ENCODE measurements at regions not wholly inside any gene's neighbourhood (a gene's known extent, or its start where the extent isn't known, plus 50 kb on each side); places are given as distances from the start of the nearest gene placed in this dataset.

- in situ Hi-C loops (cut with MboI; ENCODE audit: low sequenced_read_pairs), result no loop called here
Measured at GRCh38 chr5:18028036-18028435, 393.8 kb downstream of the TAF11L14 start.

More at GRCh38 chr5:18028036-18028435, 393.8 kb downstream of the TAF11L14 start:
- Histone ChIP-seq H4K91ac (ENCODE audit: insufficient read depth, low read depth, low read length) (no peak overlapping the region), H2BK5ac (ENCODE audit: low read depth, low read length, poor library complexity, severe bottlenecking) (no peak overlapping the region), H4K8ac (ENCODE audit: low read depth in 2 of 2, low read length in 2 of 2) (no peak overlapping the region), H3K36me3 (ENCODE audit: control insufficient read depth, insufficient read depth, low read length) (no peaks in the 10 kb centered on the region), H2AK5ac (ENCODE audit: low read depth, low read length) (no peak overlapping the region), H2AFZ (replicated peaks; ENCODE audit: low read length, poor library complexity) (no peak overlapping the region), H3K27me3 (ENCODE audit: control insufficient read depth, insufficient read depth, low read length) (no peaks in the 10 kb centered on the region), H3K4ac (ENCODE audit: low read depth, low read length) (no peak overlapping the region), H4K5ac (ENCODE audit: low read depth, low read length) (no peak overlapping the region), H2BK120ac (ENCODE audit: low read depth, low read length) (no peak overlapping the region), H3K79me1 (ENCODE audit: low read depth in 1 of 2, low read length in 2 of 2) (no peaks in the 10 kb centered on the region), H2BK15ac (ENCODE audit: low read depth, low read length) (no peak overlapping the region), H2BK20ac (ENCODE audit: low read depth, low read length) (no peak overlapping the region), H3K14ac (replicated peaks; ENCODE audit: low read depth, low read length) (no peak overlapping the region), H2AK9ac (replicated peaks; ENCODE audit: low read depth, low read length, poor library complexity) (no peak overlapping the region), H3K4me1 (ENCODE audit: control insufficient read depth, insufficient read depth, low read length) (no peaks in the 10 kb centered on the region), H3K23ac (ENCODE audit: low read depth, low read length) (no peak overlapping the region), H3K9ac (ENCODE audit: low read depth, low read length) (no peak overlapping the region), H3K4me2 (ENCODE audit: low read depth, low read length) (no peak overlapping the region), H3K56ac (ENCODE audit: extremely low read depth, insufficient read depth, low read length) (no peak overlapping the region), H3K9me3 (ENCODE audit: control insufficient read depth, insufficient read depth, low read length) (no peaks in the 10 kb centered on the region), H4K20me1 (ENCODE audit: insufficient read depth, low read length) (no peaks in the 10 kb centered on the region), H3K4me3 (ENCODE audit: insufficient read depth, low read depth, low read length) (no peak overlapping the region), H3K18ac (ENCODE audit: low read depth, low read length) (no peak overlapping the region), H3K27ac (ENCODE audit: insufficient read depth, low read length) (no peak overlapping the region), H3K9me1 (ENCODE audit: insufficient read depth, low read length) (no peaks in the 10 kb centered on the region)
- ChIA-PET CTCF (no interaction called here), POLR2A (ENCODE audit: unreplicated experiment) (no interaction called here)
- DNase-seq, result no peak
- no peak for ATAC-seq (ENCODE audit: low read depth)
- TF ChIP-seq MXI1 (IDR thresholded peaks at IDR 0.05; ENCODE audit: borderline replicate concordance, low read depth, low read length), result no peak
- no peak for TF ChIP-seq CEBPB (IDR thresholded peaks at IDR 0.05; ENCODE audit: low read depth, low read length)
- TF ChIP-seq POLR2A (IDR thresholded peaks at IDR 0.05; ENCODE audit: low read depth, low read length), result no peak
- no peak for TF ChIP-seq BHLHE40 (IDR thresholded peaks at IDR 0.05; ENCODE audit: low read depth, low read length)
- TF ChIP-seq RFX5 (IDR thresholded peaks at IDR 0.05; ENCODE audit: low read depth, low read length), result no peak
- TF ChIP-seq CTCF (conservative IDR thresholded peaks at IDR 0.05; ENCODE audit: low read depth, low read length), result no peak
- TF ChIP-seq RCOR1 (IDR thresholded peaks at IDR 0.05; ENCODE audit: insufficient replicate concordance, low read length), result no peak
- TF ChIP-seq NFE2L2 (IDR thresholded peaks at IDR 0.05; ENCODE audit: low read depth, low read length), result no peak
- TF ChIP-seq RAD21 (IDR thresholded peaks at IDR 0.05; ENCODE audit: low read length), result no peak
- TF ChIP-seq MAZ (IDR thresholded peaks at IDR 0.05; ENCODE audit: borderline replicate concordance, low read depth, low read length), result no peak
- TF ChIP-seq USF2 (IDR thresholded peaks at IDR 0.05; ENCODE audit: low read depth, low read length), result no peak
- TF ChIP-seq FOS (IDR thresholded peaks at IDR 0.05; ENCODE audit: low read depth, low read length), result no peak
- no peak for TF ChIP-seq SMC3 (IDR thresholded peaks at IDR 0.05; ENCODE audit: low read depth, low read length)
- no peak for TF ChIP-seq CHD1 (IDR thresholded peaks at IDR 0.05; ENCODE audit: low read depth, low read length)
- TF ChIP-seq ELK1 (IDR thresholded peaks at IDR 0.05; ENCODE audit: borderline replicate concordance, low read depth, low read length), result no peak
- TF ChIP-seq MAFK (IDR thresholded peaks at IDR 0.05; ENCODE audit: low read depth, low read length), result no peak
- no TSS peak for BruUV-seq (replicated peaks)
- dilution Hi-C loops (cut with HindIII; ENCODE audit: low sequenced_read_pairs, unreplicated experiment), result no loop called here
- WGBS, 2 experiments (ENCODE audit: extremely low coverage in 2 of 2, insufficient read length in 1 of 2), result no CpG with 5 or more reads among the region's 1 CpG
- intact Hi-C loops (cut with micrococcal nuclease), result no loop called here

Measured in IMR-90 (cell line).